ENCODE measurements at regions not wholly inside any gene's neighbourhood (a gene's known extent, or its start where the extent isn't known, plus 50 kb on each side); places are given as distances from the start of the nearest gene placed in this dataset.

- Histone ChIP-seq H3K36me3 (ENCODE audit: control insufficient read depth in 1 of 2, insufficient read depth in 2 of 2, low read length in 2 of 2) (no peaks in the 10 kb centered on the region), H4K20me1 (ENCODE audit: insufficient read depth) (no peaks in the 10 kb centered on the region), H3K79me2 (ENCODE audit: insufficient read depth, low read length) (no peaks in the 10 kb centered on the region), H3K27me3 (ENCODE audit: insufficient read depth, low read length) (no peaks in the 10 kb centered on the region), H3K27ac (ENCODE audit: low read depth, low read length) (no peak overlapping the region), H2AFZ (ENCODE audit: low read depth, low read length, poor library complexity, severe bottlenecking) (no peak overlapping the region), H3K4me3 (replicated peaks in 1 of 2; ENCODE audit: low read depth in 1 of 2, low read length in 2 of 2) (no peak overlapping the region), H3K4me1 (ENCODE audit: control insufficient read depth in 1 of 2, insufficient read depth in 2 of 2, low read length in 2 of 2) (no peaks in the 10 kb centered on the region), H3K9me3 (ENCODE audit: control insufficient read depth in 1 of 2, insufficient read depth in 1 of 2, low read depth in 1 of 2, low read length in 2 of 2) (no peaks in the 10 kb centered on the region), H3K9ac (ENCODE audit: low read length) (no peak overlapping the region), H3K9me2 (ENCODE audit: insufficient read depth) (no peaks in the 10 kb centered on the region), H3K4me2 (ENCODE audit: low read length) (no peak overlapping the region)
- ATAC-seq (no peak), DNase-seq (ENCODE audit: low read depth, low spot score) (no peak)
- BruUV-seq (replicated peaks), result no TSS peak
- TF ChIP-seq POLR2AphosphoS5 (IDR thresholded peaks at IDR 0.05; ENCODE audit: low read depth, low read length), result no peak
- no peak for TF ChIP-seq ZBTB33 (IDR thresholded peaks at IDR 0.05; ENCODE audit: extremely low read depth, insufficient replicate concordance, low read length)
- ChIA-PET CTCF (no interaction called here), RAD21 (ENCODE audit: low non-redundant PET in 1 of 2, low total read pairs in 2 of 2, uncharacterized antibody in 2 of 2, unreplicated experiment in 2 of 2) (no interaction called here), POLR2A (no interaction called here)
- intact Hi-C loops (cut with micrococcal nuclease), result no loop called here
These were observed 325.1 kb upstream of the ERCC4 start for GRCh38 chr16:13594823-13595222.

GRCh38 chr16:13606804-13607203 is 313.1 kb upstream of the ERCC4 start:
- RAD21 ChIA-PET (ENCODE audit: low non-redundant PET in 1 of 2, low total read pairs in 2 of 2, uncharacterized antibody in 2 of 2, unreplicated experiment in 2 of 2), result no interaction called here
- H3K4me3 ChIP-seq (replicated peaks in 1 of 2; ENCODE audit: low read depth in 1 of 2, low read length in 2 of 2), result no peak overlapping the region
- H3K9ac ChIP-seq (ENCODE audit: low read length), result no peak overlapping the region
- CTCF ChIA-PET, result no interaction called here
- H3K9me3 ChIP-seq (ENCODE audit: control insufficient read depth in 1 of 2, insufficient read depth in 1 of 2, low read depth in 1 of 2, low read length in 2 of 2), result no peaks in the 10 kb centered on the region
- no peaks in the 10 kb centered on the region for H3K9me2 ChIP-seq (ENCODE audit: insufficient read depth)
- H3K36me3 ChIP-seq (ENCODE audit: control insufficient read depth in 1 of 2, insufficient read depth in 2 of 2, low read length in 2 of 2), result no peaks in the 10 kb centered on the region
- DNase-seq (ENCODE audit: low read depth, low spot score), result no peak
- ATAC-seq, result no peak
- BruUV-seq (replicated peaks), result no TSS peak
- no peaks in the 10 kb centered on the region for H3K27me3 ChIP-seq (ENCODE audit: insufficient read depth, low read length)
- H3K27ac ChIP-seq (ENCODE audit: low read depth, low read length), result no peak overlapping the region
- POLR2A ChIA-PET, result no interaction called here
- no peaks in the 10 kb centered on the region for H4K20me1 ChIP-seq (ENCODE audit: insufficient read depth)
- H3K4me2 ChIP-seq (ENCODE audit: low read length), result no peak overlapping the region
- no peaks in the 10 kb centered on the region for H3K79me2 ChIP-seq (ENCODE audit: insufficient read depth, low read length)
- H2AFZ ChIP-seq (ENCODE audit: low read depth, low read length, poor library complexity, severe bottlenecking), result no peak overlapping the region
- H3K4me1 ChIP-seq (ENCODE audit: control insufficient read depth in 1 of 2, insufficient read depth in 2 of 2, low read length in 2 of 2), result no peaks in the 10 kb centered on the region
- intact Hi-C loops (cut with micrococcal nuclease), result no loop called here
- no peak for TF ChIP-seq JUND (IDR thresholded peaks at IDR 0.05)
- no peak for TF ChIP-seq MAX (IDR thresholded peaks at IDR 0.05)
- TF ChIP-seq SRF (IDR thresholded peaks at IDR 0.05; ENCODE audit: low read depth), result no peak
- TF ChIP-seq EGR1 (IDR thresholded peaks at IDR 0.05; ENCODE audit: low read depth), result no peak
- TF ChIP-seq ZFX (IDR thresholded peaks at IDR 0.05), result no peak
- TF ChIP-seq POLR2A (IDR thresholded peaks at IDR 0.05; ENCODE audit: borderline replicate concordance, extremely low read depth, insufficient read depth, insufficient read length), result no peak
- no peak for TF ChIP-seq ZNF274 (IDR thresholded peaks at IDR 0.05; ENCODE audit: low read depth, low read length)
- TF ChIP-seq CBX3 (IDR thresholded peaks at IDR 0.05; ENCODE audit: low read depth), result no peak
- no peak for TF ChIP-seq ELF1 (IDR thresholded peaks at IDR 0.05; ENCODE audit: borderline replicate concordance, low read depth)
- TF ChIP-seq ATF3 (IDR thresholded peaks at IDR 0.05), result no peak
- no peak for TF ChIP-seq RAD21 (IDR thresholded peaks at IDR 0.05; ENCODE audit: low read depth)
- no peak for TF ChIP-seq SP1 (IDR thresholded peaks at IDR 0.05; ENCODE audit: low read depth)
- TF ChIP-seq TCF7L2 (IDR thresholded peaks at IDR 0.05; ENCODE audit: borderline replicate concordance, extremely low read depth, insufficient read depth, insufficient read length), result no peak
- no peak for TF ChIP-seq CTCF (IDR thresholded peaks at IDR 0.05 in 2 of 3, conservative IDR thresholded peaks at IDR 0.05 in 1 of 3; ENCODE audit: borderline replicate concordance in 1 of 3, insufficient read depth in 1 of 3, low read depth in 2 of 3, low read length in 2 of 3)
- no peak for TF ChIP-seq SIN3A (IDR thresholded peaks at IDR 0.05; ENCODE audit: low read depth)
- TF ChIP-seq POLR2AphosphoS5 (IDR thresholded peaks at IDR 0.05; ENCODE audit: low read depth, low read length), result no peak
- no peak for TF ChIP-seq EZH2phosphoT487 (IDR thresholded peaks at IDR 0.05; ENCODE audit: borderline replicate concordance)
- no peak for TF ChIP-seq EZH2 (IDR thresholded peaks at IDR 0.05)
- no peak for TF ChIP-seq YY1 (IDR thresholded peaks at IDR 0.05; ENCODE audit: extremely low read depth, insufficient replicate concordance, low read depth, low read length)
